ENCODE measurements at regions not wholly inside any gene's neighbourhood (a gene's known extent, or its start where the extent isn't known, plus 50 kb on each side); places are given as distances from the start of the nearest gene placed in this dataset.

DNA sequence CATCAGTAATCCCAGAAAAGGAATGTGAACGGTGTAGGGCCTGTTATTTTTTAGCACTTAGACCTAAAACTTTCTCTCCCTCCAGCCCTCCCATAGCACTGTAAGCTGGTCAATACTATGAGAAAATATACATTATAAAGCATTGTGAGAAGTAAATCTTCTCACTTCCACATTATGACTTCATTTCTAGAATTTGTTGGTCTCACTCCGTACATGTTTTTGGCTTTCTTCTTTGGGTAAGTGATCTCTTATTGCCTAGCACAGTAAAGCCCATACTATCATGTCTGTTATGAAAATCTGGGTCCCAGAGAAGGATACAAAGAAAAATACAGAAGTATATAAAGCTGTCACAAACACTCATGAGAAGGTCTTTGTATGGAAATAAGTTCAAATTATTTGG is 1851.1 kb upstream of the IGFBP7 start:
- TF ChIP-seq GATA3 (IDR thresholded peaks at IDR 0.05; ENCODE audit: low read depth, low read length): no peak
- no peak for TF ChIP-seq GATA2 (IDR thresholded peaks at IDR 0.05; ENCODE audit: low read depth, low read length)
